ENCODE measurements at regions not wholly inside any gene's neighbourhood (a gene's known extent, or its start where the extent isn't known, plus 50 kb on each side); places are given as distances from the start of the nearest gene placed in this dataset.

DNA sequence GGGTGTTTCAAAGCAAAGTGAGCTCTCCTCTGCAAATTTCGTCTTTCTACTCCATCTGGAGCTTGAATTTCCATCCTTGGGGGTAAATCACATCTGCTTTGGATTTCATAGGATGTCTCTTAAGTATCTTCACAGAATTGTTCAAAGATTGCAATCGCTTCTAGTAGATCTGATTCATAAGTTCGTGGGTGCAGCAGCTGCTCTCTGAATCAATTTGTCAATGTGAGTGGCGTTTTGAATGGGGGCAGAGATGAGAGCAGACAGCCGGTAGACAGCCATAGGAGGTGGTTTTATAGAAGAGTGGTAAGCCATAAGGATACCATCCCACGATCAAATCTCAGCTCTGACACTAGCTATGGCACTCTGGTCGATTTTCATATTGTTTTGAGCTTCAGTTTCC, 146.0 kb upstream of the RPH3A start:
- TF ChIP-seq, protein P1, sequence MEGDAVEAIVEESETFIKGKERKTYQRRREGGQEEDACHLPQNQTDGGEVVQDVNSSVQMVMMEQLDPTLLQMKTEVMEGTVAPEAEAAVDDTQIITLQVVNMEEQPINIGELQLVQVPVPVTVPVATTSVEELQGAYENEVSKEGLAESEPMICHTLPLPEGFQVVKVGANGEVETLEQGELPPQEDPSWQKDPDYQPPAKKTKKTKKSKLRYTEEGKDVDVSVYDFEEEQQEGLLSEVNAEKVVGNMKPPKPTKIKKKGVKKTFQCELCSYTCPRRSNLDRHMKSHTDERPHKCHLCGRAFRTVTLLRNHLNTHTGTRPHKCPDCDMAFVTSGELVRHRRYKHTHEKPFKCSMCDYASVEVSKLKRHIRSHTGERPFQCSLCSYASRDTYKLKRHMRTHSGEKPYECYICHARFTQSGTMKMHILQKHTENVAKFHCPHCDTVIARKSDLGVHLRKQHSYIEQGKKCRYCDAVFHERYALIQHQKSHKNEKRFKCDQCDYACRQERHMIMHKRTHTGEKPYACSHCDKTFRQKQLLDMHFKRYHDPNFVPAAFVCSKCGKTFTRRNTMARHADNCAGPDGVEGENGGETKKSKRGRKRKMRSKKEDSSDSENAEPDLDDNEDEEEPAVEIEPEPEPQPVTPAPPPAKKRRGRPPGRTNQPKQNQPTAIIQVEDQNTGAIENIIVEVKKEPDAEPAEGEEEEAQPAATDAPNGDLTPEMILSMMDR (conservative IDR thresholded peaks at IDR 0.05; ENCODE audit: low read length), result no peak
- no peak for TF ChIP-seq EZH2phosphoT487 (IDR thresholded peaks at IDR 0.05; ENCODE audit: borderline replicate concordance)
